IMR-90 (cell line): ENCODE measurements at regions not wholly inside any gene's neighbourhood (a gene's known extent, or its start where the extent isn't known, plus 50 kb on each side); places are given as distances from the start of the nearest gene placed in this dataset.

ENCODE experiments used
- CEBPB ChIP-seq: IDR thresholded peaks from 2 replicates; pipeline ENCODE4 v1.6.1; 2012; ENCODE audit warnings: low read depth, low read length, improper control_type of control experiment
- FOS ChIP-seq: fragments of 150-350 bp; IDR thresholded peaks from 2 replicates; pipeline ENCODE4 v1.6.1; 2016; ENCODE audit warnings: low read depth, low read length
- MAZ ChIP-seq: IDR thresholded peaks from 2 replicates; pipeline ENCODE4 v1.6.1; 2012; ENCODE audit warnings: low read depth, mild to moderate bottlenecking, low read length, improper control_type of control experiment, moderate library complexity, borderline replicate concordance
- MXI1 ChIP-seq: IDR thresholded peaks from 2 replicates; pipeline ENCODE4 v1.6.1; 2012; ENCODE audit warnings: low read depth, mild to moderate bottlenecking, low read length, moderate library complexity, borderline replicate concordance
- NFE2L2 ChIP-seq: fragments of 150-350 bp; IDR thresholded peaks from 2 replicates; pipeline ENCODE4 v1.6.1; 2016; ENCODE audit warnings: low read depth, mild to moderate bottlenecking, low read length
- POLR2A ChIP-seq: IDR thresholded peaks from 2 replicates; pipeline ENCODE4 v1.6.1; 2012; ENCODE audit warnings: mild to moderate bottlenecking, low read depth, low read length
- RAD21 ChIP-seq: IDR thresholded peaks from 2 replicates; pipeline ENCODE4 v1.6.1; 2012; ENCODE audit warnings: low read length, improper control_type of control experiment
- RCOR1 ChIP-seq: IDR thresholded peaks from 2 replicates; pipeline ENCODE4 v1.6.1; 2012; ENCODE audit warnings: mild to moderate bottlenecking, low read length, improper control_type of control experiment; ENCODE audit not compliant: insufficient replicate concordance
- RFX5 ChIP-seq: IDR thresholded peaks from 2 replicates; pipeline ENCODE4 v1.8.0; 2012; ENCODE audit warnings: low read depth, mild to moderate bottlenecking, low read length, moderate library complexity
- SMC3 ChIP-seq: fragments of 150-350 bp; IDR thresholded peaks from 2 replicates; pipeline ENCODE4 v1.6.1; 2016; ENCODE audit warnings: low read depth, mild to moderate bottlenecking, antibody characterized with exemption, low read length, moderate library complexity
- TF ChIP-seq, protein P1 (sequence below): conservative IDR thresholded peaks from 2 replicates; pipeline ENCODE4 v1.5.1; 2012; ENCODE audit warnings: mild to moderate bottlenecking, low read depth, low read length, improper control_type of control experiment
- TF ChIP-seq, protein P2 (sequence below): fragments of 150-350 bp; IDR thresholded peaks from 2 replicates; pipeline ENCODE4 v1.6.1; 2016; ENCODE audit warnings: low read depth, mild to moderate bottlenecking, low read length, moderate library complexity, borderline replicate concordance

DNA sequence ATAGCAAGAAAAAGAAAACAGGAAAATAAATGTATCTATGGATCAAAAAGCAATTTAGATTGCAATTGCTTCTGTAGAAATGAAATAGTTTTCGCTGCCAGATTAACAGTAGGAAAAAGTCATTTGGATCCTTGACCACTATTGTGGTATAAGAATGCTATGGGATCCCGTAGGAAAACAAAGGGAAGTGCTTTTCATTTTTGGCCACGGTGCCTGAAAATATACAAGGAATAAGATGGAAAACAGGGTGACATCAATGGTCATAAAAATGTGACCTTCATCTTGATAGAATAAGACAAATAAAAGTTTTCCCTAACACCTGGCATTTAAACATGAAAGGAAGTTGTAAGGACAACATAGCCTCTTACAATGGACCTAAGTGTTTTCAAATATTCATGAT lies 622.8 kb downstream of the DACH1 start:
- TF ChIP-seq, protein P1, sequence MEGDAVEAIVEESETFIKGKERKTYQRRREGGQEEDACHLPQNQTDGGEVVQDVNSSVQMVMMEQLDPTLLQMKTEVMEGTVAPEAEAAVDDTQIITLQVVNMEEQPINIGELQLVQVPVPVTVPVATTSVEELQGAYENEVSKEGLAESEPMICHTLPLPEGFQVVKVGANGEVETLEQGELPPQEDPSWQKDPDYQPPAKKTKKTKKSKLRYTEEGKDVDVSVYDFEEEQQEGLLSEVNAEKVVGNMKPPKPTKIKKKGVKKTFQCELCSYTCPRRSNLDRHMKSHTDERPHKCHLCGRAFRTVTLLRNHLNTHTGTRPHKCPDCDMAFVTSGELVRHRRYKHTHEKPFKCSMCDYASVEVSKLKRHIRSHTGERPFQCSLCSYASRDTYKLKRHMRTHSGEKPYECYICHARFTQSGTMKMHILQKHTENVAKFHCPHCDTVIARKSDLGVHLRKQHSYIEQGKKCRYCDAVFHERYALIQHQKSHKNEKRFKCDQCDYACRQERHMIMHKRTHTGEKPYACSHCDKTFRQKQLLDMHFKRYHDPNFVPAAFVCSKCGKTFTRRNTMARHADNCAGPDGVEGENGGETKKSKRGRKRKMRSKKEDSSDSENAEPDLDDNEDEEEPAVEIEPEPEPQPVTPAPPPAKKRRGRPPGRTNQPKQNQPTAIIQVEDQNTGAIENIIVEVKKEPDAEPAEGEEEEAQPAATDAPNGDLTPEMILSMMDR: no peak
- TF ChIP-seq, protein P2, sequence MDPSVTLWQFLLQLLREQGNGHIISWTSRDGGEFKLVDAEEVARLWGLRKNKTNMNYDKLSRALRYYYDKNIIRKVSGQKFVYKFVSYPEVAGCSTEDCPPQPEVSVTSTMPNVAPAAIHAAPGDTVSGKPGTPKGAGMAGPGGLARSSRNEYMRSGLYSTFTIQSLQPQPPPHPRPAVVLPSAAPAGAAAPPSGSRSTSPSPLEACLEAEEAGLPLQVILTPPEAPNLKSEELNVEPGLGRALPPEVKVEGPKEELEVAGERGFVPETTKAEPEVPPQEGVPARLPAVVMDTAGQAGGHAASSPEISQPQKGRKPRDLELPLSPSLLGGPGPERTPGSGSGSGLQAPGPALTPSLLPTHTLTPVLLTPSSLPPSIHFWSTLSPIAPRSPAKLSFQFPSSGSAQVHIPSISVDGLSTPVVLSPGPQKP: no peak
- TF ChIP-seq CEBPB: no peak
- no peak for TF ChIP-seq RCOR1
- TF ChIP-seq RFX5: no peak
- no peak for TF ChIP-seq SMC3
- no peak for TF ChIP-seq MAZ
- no peak for TF ChIP-seq POLR2A
- no peak for TF ChIP-seq RAD21
- TF ChIP-seq MXI1: no peak
- TF ChIP-seq FOS: no peak
- no peak for TF ChIP-seq NFE2L2
